Right renal cortex interstitium (tissue), 3 donors: ENCODE measurements at regions not wholly inside any gene's neighbourhood (a gene's known extent, or its start where the extent isn't known, plus 50 kb on each side); places are given as distances from the start of the nearest gene placed in this dataset.
"Not testable (repeated sequence)": the region's sequence is repeated elsewhere in the genome, so short reads cannot be mapped to it uniquely, and the experiment has no call there.

Experiments
- DNase-seq, 3 donors: peaks; one replicate each; pipeline ENCODE4 v3.0.0-alpha.2; 2013; ENCODE audit warnings: low read depth in 3 of 3, low spot score in 2 of 3

DNA sequence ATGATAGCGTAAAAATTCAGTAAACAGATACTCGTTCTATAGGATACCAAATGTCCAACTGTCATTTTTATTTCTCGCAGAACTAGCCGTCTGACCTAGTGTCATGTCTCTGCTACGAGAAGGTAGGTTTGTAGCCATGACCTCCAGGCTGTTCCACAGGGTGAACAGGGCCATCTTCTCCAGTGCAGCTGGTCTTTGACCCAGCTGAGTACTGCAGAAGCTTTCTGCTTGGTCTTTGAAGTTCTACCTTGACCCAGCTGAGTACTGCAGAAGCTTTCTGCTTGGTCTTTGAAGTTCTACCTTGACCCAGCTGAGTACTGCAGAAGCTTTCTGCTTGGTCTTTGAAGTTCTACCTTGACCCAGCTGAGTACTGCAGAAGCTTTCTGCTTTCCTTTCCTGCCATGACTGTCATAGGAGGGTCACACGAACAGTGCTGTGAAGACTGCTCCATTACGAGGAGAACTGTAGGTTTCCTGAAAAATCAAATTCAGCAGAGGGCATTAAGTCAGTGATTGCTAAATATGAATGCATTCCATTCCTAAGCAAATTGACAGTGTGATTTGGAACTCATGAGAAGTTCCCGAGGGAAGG is 532.8 kb upstream of the NRP1 start:
- not testable (repeated sequence) for DNase-seq

DNA sequence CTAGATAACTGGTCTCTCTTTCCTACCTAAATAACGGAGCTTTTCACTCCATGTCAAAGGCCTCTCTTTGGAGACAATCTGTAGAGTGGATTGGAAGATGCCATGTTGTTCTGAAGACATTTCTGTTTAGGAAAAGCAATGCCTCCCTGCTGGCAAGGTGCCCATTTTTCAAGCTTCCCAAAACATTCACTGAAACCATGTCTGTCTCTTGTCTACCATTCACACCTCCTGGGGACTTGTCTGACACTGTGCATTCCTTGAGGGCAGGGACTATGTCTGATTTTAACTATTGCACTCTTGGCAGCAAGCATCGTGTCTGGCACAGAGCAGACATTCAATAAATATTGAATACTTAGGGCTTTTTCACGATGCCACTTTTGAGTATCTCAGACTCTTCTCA is 528.9 kb upstream of the NRP1 start:
- DNase-seq = no peak

DNA sequence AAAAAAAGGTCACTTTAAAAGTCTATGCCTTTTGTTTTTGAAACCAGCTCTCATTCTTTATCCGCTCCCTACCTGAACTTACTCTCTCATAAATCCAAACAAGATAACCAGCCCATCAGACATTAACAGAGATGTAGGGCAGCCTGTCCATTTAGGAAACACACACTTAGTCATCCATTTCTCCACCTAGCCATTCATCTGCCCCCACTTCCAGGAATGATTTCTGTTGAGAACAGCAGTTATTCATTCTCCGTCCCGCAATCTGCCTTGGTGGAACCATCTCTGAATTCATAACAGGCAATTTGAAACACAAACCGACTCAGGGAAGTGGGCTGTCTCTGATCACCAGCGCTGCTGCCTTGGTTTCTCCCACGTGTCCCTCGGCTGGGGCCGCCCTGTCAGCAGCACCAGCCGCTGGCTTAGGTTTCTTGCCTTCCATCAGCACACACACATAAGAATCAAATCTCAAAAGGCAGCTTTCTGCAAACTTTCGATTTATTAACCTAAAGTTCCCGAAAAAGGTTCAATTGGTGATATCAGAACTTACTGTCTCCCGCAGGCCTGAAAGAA is 528.2 kb upstream of the NRP1 start:
- no peak for DNase-seq

DNA sequence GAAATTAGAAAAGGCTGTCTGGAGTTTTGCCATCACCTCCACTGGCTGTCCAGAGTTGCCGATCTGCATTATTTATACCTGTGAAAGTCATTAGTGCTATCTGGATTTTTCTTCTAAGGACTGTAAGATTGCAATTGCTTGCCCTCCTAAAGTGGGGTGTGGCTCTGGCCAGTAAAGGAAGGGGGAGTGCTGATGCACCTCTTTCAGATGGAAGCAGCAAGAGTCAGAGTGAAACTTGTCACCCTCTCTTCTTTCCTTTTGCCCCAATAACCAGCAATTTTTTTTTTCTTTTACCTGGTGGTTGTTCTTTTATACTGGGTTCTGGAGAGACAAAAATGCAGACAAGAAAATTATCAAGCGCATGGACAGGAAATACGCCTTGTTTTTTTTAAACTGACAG is 527.4 kb upstream of the NRP1 start:
- DNase-seq = no peak

DNA sequence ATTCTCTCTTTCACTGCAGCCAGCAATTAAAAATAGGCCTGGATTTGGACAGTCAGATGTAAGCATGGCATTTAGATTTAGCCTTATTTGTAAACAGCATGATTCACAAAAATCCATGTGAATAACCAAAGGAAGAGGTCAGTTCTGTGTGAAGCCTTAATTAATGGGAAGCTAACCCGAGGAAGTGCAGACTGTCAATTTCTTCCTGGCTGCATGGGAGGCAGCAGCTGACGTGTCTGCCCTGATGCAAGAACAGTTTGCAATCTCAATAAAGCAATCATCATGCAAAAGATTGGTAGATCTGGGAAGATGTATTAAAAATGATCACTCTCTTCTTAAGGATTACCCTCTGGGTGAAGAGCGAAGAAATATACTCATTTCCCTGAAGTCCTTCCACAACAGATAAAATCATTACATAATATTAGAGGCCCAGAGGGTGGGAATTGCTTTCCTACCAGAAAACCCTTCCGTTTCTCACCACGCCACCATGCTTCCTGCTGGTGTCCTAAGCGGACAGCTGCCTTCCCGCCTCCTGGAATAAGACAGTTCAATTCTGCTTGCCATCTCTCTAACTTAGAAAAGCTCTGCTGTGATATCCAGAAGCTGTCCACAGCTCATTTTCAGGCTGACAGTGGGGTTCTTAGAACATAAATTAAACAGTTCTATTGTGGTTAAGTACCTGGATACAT is 526.7 kb upstream of the NRP1 start:
- no peak for DNase-seq

DNA sequence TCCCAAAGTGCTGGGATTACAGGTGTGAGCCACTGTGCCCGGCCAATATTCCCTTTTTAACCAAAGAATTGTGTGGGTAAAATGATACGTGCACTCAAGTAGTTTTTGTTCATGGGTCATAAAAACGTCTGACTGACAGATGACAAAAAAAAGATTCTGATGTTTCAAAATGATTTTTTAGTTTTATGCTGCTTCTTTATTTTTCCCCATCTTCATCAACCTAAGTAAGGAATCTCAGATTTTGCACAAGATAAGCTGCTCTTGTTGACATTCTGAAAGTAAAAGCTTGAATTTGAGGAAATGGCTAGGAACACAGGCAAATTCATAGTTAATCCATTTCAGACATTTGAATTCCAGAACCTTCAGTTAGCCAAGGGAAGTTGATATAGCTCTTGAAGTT is 526.1 kb upstream of the NRP1 start:
- no peak for DNase-seq

DNA sequence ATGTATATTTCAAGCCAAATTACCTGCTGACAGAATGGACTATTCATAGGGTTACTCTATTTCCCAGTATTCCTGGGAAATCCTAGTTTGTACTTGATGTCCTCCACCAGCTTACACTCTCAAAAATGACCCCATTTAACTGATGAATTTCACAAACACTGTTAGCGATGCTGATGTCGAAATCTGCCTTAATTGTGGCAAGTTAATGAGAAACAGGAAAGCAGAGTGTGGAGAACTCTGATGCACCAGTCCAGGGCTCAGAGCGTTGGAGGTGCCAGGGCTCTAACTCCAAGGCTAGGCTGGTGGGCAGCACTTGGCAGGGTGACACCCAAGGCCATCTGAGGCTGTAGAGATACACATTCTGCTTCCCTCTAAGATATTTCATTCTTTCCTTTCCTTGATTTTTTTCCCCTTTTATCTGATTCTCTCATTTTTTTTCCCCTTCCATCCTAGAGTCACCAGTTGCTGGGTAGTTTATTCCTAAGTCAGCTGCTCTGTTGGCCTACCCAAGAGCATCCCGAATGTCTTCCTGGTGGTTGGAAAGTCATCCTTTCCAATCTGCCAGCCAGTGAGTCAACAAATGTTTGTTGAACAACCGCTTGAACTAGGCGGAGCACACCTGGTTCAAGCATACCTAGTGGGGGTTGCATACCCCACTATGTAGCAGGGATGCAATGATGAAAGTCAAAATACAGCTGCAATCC is 525.0 kb upstream of the NRP1 start:
- no peak for DNase-seq

DNA sequence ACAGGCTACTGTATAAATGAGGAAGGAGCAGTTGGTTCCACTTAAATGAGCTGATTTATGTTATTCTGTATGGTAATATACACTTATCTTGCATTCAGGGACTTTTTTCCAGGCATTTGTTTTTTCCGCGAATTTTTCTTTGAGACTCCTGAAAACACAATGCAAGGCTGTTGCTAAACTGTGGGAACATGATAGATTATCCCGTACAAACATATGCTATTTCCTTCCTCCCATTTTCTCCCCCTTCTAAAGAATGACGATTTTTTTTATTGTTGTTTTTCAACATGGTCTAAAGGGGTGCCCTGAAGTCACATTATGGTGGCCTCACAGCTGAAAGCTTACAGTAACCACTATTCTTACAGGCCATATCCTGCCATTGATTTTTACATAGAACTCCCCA is 523.9 kb upstream of the NRP1 start:
- no peak for DNase-seq

DNA sequence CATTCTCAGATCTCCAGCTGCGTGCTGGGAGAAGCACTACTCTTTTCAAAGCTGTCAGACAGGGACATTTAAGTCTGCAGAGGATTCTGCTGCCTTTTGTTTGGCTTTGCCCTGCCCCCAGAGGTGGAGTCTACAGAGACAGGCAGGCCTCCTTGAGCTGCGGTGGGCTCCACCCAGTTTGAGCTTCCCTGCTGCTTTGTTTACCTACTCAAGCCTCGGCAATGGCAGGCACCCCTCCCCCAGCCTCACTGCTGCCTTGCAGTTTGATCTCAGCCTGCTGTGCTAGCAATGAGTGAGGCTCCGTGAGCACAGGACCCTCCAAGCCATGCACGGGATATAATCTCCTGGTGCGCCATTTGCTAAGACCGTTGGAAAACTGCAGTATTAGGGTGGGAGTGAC is 518.8 kb upstream of the NRP1 start:
- not testable (repeated sequence) for DNase-seq

DNA sequence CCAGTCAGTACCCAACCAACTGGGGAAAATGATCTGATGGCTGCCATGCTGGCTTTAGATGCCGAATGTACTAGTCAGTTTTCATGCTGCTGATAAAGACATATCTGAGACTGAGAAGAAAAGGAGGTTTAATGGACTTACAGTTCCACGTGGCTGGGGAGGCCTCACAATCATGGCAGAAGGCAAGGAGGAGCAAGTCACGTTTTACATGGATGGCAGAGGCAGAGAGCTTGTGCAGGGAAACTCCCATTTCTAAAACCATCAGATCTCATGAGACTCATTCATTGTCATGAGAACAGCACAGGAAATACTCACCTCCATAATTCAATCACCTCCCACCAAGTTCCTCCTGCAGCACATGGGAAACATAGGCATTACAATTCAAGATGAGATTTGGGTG is 508.9 kb upstream of the NRP1 start:
- DNase-seq = no peak

- no peak for DNase-seq
Observed at GRCh38 chr10:33841678-33842077, 507.2 kb upstream of the NRP1 start.

DNA sequence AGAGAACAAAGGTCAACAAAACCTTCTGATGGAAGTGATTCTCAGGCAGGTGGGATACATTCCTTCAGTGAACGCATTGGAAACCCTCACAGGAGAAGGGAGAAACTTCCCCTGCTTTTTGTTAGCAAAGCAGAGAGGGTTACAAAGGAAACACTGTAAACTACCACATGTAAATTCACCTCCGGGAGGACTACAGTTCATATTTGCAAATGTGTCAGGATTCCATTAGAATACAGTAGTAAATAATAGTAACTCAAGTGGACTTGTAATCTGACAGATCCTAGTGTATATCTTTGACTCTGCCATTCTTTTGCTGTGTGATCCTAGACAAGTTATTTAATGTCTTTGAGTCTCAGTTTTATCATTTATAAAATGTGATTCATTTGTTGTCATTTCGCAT is 504.3 kb upstream of the NRP1 start:
- no peak for DNase-seq

DNA sequence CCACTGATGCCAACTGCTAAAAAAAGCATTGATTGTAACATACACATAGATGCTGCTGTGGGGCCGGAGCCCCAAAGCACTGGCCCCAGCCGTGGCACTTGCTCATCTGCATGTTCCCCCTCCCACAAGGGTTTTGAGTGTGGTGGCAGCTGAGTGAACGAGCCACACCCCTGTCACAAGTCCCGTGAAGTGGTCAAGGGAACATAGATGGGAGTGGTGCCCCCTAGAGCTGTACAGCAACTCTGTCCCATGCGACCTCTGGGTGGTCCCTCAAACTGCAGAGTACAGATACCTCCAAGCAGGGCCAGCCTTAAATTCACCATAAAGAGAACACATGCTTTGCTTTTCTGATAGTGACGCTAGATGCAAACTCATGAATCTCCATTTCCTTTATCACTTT is 503.3 kb upstream of the NRP1 start:
- DNase-seq = no peak

- DNase-seq = no peak
Observed at GRCh38 chr10:33835556-33835955, 501.1 kb upstream of the NRP1 start.

DNA sequence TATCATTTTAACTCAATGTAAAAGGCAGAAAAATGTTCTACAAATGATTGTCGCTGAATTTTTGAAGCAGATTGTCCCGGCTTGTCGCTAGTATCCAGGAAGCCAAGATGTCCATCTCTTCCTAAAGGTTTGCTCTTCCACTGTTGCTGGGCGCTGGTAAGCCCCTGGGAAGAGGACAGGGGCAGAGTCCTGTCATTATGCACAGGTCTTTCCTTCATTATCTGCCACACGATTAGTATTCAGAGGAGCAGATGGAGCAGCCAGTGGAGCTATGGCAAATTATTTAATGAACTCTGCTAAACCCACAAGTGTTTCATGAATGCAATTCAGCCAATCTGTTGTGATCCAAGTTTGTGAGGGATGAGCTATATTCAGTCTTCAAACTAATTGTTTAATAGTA is 499.1 kb upstream of the NRP1 start:
- DNase-seq = no peak

- DNase-seq = no peak
Observed at GRCh38 chr10:33832124-33832787, 497.8 kb upstream of the NRP1 start.

DNA sequence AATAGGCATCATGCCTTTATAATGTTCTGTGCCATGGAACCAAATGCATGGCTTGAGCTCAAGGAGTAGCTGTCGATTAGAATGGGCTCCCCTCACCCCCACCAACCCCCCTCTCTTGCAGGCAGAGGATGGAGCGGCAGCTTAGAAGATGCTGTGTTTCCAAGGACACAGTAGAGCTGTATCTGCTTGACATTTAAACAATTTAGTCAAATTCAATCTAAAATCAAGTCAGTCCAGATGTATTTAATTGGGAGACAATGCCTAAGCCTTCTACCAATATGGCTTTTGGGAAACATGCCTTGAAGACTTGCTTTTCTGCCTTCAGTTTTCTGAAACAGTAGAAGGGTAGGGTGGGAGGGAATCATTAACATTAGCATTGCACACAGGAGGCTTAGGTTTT is 497.1 kb upstream of the NRP1 start:
- DNase-seq = no peak

GRCh38 chr10:33829899-33830298 is 495.4 kb upstream of the NRP1 start:
- DNase-seq = not testable (repeated sequence)

DNA sequence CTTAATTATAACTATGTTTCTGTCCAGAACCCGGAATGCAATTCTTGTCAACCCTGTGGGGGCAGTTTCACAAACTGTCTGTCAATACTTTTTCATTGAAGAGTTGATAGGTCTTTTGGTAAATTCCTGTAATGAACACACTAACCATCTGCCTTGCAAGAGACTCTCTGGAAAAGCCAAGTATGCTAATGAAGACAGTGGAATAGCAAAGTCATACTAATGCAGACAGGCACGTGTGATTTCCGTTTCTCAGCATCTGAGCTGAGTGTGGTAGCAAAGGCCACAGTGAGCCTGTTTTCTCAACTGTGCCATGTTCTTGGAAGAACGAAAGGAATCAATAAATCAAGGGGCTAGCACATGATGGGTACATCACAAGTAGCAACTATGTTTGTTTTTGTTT is 494.1 kb upstream of the NRP1 start:
- DNase-seq = no peak

- no peak for DNase-seq
Observed at GRCh38 chr10:33826186-33826585, 491.7 kb upstream of the NRP1 start.

DNA sequence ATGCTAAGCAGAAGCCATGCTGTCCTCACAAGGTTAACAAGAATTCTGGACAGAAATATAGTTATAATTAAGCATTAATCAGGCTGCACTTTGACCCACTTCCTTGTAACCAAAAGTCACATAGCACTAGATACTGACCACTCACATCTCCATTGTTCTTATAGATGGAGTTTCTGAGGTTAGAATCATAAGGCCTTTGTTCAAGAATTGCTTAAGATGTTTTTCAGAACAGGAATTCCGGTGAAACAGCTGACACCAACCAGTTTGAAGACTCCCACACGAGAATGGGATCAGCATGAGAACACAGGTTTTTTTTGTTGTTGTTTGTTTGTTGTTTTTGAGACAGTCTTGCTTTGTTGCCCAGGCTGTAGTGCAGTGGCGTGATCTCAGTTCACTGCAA is 488.3 kb upstream of the NRP1 start:
- DNase-seq = no peak
